Hypothalamus (tissue), 51 donors: ENCODE measurements at regions not wholly inside any gene's neighbourhood (a gene's known extent, or its start where the extent isn't known, plus 50 kb on each side); places are given as distances from the start of the nearest gene placed in this dataset.

Source experiments
- DNase-seq, 51 donors: peaks; one replicate each; lab custom pipeline; 2025; lab: John Stamatoyannopoulos, UW

DNA sequence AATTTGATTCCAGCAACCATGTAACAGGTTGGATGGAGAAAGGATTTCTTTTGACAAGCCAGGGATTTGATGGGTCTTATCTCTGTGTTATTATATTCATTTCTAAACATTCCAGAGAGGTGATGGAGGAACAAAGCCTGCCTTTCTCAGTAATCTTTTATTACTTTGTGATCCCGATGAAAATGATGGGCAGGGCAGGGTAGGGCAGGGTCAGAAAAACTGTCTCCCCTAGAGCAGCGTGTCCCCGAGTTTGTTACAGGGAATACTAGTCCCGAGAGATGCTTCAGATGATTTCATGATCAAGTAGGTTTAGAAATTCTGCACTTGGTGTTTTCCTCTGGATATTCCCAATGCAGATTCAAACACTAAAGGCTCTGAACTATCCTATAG is 111.8 kb upstream of the RGMA start:
- no peak for DNase-seq

DNA sequence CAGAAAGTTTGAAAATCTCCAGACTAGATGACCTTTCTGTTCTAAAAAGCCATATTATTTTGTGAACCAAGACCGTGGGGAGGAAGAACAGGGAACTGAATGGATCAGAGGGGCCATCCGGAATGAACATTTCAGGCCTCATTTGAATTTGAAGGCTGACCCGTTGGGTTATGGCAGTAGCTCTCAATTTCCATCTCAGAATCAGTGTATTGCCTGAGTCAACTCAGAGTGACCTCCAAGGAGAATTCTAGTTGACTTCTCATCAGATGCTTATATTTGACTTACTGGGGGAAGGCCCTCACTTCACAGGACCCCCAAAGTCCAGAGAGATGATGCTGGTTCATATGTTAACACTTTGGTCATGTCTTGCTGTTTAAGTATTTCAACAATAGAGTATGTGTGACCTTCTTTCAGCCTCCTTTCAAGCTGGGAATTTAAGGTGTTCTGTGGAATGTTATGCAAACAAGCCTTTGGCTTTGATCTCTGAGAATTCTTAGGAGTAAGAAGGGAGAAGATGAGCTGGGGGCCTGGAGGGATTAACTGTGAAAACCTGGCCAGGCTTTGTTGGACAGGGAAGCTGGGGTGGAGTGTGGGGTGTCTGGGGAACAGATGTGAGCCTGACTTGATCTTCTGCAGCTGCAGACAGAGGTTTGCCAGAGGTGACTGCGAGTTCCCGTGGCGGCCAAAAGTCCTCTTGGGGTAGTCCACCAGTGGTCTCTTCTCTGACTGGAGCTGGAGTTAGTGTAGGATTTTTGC is 111.2 kb upstream of the RGMA start:
- no peak for DNase-seq

DNA sequence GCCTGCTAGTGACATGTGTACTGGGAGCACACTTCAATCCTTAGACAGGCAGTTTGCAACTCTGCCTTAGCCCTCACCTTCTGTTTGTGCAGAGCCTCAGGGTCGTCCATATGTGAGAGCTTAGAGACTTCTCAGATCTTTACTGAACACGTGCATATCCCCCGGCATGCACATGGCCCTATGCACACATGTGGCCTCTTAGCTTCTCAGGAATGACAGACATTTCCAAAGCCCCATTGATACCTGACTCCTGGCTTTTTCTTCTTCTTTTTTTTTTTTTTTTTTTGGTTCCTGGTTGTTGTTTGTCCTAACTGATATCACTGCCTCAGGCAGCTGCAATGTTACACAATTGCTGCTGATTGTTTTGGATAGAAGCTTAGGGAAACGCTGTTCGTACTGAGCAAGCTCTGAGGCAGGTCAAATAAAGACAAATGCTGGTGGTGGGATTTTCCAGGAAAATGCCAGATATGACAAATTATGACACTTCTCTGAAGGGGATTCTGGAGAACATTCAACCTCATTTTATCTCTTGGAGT is 107.2 kb upstream of the RGMA start:
- DNase-seq: no peak

DNA sequence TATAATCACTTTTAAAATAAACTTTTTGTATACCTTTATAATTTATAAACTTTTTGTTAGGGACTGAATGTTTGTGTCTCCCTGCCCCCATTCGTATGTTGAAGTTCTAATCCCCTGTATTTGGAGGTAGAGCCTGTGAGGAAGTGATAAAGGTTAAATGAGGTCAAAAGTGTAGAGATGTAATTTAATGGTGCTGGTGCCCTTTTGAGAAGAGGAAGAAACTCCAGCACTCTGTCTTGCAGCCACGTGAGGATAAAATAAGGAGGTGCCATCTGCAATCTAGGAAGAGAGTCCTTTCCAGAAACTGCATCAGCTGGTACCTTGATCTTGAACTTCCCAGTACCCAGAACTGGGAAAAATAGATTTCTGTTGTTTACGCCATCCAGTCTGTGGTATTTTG is 106.1 kb upstream of the RGMA start:
- DNase-seq: no peak

DNA sequence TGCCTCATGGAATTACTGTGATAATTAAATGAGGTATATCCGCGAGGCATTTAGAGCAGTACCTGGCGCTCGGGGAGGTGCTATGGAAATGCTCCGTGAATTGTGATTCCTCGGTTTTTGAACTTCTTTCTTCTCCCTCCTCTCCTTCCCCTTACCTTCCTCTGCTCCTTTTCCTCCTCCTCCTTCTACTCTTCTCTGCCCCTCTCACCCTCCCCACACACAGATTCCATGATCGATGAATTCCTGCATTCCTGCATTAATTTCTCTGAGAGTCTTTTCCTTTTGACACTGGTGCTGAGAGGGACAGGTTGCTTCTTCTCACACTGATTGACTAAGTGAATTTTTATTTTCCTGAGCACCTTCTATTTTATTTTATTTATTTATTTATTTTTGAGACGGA is 101.2 kb upstream of the RGMA start:
- no peak for DNase-seq

DNA sequence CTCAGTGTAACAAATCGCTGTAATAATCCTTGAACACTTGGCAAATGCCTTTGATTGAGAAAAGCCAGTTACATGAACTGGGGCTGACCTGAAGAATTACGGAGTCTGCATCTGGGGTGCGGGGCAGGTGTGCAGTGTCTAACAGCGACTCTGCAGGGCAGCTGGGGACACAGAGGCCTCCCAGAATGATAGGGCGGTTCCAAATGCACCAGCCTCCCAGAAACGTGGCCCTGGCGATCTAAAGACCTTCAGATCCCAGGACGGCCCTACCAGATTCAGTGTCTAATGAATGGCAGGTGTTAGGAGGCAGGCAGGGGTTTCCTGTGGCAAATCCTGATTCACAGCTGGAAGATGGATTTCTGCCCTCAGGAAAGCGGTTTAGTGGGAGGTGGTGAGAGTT is 100.5 kb upstream of the RGMA start:
- no peak for DNase-seq

DNA sequence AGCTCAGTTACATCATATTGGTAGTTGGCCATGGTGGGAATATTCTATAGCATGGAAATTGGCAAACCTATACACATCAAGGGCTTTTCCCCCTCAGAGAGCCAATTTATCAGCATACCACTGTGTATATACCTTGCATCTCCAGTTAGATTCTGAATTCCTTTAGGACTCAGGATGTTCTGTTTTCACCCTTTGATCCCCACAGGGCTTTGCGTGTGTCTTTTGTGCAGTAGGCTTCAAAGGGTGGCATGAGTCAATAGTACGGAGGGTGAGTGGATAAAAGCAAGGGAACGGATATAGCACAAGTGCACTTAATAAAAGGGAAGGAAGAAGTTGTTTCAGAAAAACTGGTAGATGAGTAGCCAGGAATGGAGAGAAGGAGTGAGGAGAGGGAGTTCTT is 99.2 kb upstream of the RGMA start:
- no peak for DNase-seq

DNA sequence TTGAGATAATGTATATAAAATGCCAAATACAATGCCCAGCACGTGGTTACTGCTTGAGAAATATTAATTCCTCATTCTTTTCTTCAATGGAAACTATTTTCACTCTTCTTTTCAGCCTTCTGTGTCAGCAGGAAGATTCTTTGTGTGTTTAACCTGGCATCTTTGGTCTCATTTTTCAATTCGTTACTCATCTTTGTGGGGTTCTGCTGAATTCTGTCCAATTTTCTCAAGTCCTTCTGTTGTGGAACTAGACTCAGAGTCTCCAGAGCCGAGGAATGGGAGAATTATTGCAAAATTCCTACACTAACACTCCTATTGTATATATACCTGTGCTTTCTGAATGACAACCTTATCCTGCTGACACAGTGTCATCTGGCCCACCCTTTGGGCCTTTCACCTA is 96.8 kb upstream of the RGMA start:
- DNase-seq: no peak

DNA sequence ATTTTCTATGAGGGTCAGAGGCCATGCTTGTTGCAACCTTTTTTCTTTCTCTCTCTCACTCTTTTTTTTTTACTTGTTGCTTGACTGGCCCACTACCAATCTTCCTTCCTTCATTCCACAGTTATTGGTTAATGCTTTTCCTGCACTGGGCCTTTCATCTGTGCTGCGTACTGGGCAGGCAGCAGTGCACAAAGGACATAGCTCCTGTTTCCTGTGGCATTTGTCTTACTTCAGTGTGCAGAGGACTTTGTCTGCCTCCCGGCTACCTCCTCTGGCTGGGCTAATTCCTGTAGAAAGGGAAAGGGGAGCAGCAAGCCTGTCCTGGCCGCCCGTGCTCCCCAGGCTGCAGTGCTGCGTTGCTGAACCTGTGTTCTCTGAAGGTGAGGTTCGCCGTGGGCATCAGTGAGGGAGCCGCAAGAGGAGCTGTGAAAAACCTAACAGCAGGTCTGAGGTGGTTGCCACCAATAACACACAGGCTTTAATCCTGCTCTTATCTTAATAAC is 93.7 kb upstream of the RGMA start:
- no peak for DNase-seq

DNA sequence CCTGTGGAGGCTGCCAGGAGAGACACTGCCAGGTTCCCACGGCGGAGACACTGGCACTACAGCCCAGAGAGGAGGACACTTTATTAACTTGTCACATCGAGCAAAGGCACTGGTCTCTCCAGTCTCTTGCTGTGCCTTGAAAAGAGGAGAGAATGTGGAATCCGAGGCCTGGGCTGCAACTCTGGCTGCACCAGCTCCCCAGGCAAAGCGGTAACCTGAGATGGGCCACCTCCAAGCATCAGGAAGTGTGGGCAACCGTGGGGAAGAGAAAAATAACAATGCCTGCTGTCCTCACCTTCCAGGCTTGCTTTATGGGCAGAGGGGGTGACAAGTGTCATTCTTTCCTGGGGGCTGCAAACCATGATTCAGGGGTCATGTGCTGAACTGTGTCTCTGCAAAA is 91.6 kb upstream of the RGMA start:
- DNase-seq: no peak

DNA sequence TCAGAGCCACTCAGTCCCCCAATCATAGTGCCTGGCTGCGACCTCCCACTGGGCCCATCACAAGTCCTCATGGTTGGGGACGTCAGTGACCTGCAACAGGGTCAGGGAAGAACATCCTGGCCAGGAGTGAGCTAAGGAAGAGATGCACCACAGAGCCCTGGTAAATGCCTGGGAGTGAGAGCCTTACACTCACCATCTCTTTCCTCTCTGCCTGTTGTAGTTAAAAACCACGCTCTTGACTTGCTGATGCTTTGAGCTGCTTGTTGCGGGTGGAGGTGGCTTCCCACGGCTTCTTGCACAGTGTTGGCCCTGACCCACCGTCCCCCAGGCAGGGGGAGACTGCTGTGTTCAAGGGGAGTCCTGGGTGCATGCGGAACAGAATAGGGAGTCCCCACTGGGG is 91.1 kb upstream of the RGMA start:
- DNase-seq: no peak

DNA sequence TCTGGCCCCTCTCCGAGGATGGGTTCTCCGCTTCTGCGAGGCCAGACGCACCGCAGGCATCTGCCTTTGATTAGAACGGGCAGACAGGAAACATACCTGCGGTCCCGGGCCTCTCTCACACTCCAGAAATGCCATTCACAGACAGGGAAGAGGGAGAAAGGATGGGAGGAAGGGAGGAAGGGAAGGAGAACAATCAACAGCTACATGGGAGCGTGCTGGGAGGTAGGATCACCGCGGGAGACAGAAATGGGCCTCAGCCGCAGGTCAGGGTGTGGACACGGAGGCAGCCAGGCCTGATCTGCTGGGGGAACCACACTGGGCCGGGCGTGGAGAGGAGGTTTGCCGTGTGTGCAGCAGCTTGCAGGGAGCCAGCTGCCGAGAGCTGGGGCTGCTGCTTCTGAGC is 90.7 kb upstream of the RGMA start:
- no peak for DNase-seq

DNA sequence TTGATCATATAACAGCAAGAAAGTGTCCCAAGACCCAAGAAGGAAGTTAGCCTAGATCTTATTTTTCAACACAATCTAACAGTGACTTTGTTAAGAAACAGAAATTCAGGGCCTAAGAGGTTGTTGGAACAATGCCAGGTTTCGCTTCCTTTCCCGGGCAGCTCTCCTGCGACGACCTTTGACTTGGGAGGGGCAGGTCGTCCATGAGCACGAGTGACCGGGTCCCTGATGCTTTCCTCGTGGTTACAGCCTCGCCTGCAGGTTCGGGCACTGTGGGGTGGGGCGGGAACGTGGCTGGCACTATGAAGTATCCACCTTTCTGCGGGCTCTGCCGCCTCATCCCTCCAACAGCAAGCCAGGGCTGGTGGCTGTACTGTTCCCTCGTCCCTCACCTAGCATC is 90.1 kb upstream of the RGMA start:
- peak in 8 of 51 donors; percentile 1 to 8 (median 6) for DNase-seq

DNA sequence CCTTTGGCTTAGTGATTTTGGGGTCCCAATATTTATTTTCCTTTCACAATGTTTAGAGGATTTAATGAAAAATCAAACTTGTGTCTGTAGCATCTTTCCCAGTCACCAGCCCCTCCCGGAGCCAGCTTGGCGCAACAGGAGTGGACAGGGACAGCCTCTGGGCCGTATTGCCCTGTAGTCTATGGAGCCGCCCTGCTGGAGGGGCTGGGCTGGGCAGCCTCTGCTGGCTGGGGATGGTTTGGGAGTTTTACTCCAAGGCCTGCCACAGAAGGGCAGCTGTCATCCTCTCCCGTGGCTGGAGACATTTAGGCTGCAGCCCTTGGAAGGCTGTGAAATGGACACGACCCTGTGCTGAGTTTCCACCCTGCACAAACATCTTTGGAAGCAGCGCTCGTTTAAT is 89.4 kb upstream of the RGMA start:
- no peak for DNase-seq

DNA sequence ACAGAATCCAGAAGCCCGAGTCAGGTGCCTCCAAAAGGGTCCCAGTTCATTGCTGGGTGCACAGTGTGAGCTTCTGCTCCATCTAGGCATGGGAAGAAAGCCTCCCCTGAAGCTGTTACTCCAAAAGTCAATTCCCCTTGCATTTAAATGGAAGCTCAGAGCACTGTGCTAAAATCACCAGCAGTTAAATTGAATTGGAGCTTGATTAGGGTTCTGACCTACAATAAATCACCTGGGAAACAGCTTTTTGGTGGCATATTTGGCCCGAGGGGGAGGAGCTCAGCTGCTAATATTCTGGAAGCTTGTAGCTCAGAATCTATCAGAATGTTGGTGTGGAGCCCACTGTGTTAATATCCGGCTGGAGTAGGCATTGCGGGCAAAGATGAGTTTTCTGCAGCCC is 87.1 kb upstream of the RGMA start:
- DNase-seq: no peak

DNA sequence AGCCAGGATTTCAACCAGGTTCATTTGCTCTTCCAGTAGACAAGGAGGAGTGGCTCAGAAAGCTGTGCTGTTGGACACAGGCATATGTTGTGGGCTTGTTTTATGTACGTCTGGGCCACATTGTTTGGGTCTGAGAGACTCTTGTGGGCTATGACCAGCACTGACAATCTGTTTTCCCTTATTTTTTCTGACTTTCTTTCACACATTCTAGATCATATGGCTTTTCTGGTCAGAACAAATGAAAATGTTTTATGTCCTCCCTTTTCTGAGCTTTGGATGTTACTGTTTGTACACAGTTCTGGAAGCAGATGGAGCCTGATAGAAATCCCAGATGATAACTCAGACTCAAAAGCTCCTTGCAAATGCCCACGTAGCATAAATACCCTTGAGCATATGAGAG is 85.8 kb upstream of the RGMA start:
- DNase-seq: no peak

DNA sequence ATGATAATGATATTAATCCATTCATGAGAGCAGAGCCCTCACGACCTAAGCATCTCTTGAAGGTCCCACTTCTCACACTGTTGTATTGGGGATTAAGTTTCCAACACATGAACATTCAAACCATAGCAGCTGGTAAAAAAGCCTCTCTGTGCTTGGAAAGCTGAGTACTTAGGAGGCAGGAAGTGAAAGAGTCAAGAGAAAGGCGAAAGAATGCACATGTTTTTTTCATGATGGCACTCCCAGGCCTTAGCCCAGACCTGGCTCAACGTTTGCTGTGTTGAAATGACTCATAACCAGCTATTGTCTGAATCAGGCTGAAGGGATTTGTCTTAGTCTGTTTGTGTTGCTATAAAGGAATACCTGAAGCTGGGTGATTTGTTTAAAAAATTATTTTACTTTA is 84.4 kb upstream of the RGMA start:
- DNase-seq: no peak

DNA sequence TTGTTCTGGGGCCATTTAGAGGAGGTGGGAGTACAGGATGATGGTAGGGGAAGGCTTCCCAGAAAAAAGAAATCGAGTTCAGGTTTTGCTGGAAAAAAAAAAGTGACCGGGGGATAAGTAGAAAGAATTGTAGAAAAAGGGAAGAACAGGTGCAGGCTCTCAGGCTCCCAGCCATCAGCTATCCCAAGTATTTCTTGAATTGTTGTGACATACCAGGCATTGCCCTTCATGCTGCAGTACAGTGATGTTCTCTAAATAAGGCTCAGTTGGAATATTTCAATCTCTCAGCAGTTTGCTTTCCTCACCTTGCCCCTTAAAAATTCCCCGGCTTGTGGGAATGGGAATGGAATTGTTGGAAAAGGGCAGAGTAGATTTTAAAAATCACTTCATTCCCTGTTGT is 82.5 kb upstream of the RGMA start:
- DNase-seq: no peak

DNA sequence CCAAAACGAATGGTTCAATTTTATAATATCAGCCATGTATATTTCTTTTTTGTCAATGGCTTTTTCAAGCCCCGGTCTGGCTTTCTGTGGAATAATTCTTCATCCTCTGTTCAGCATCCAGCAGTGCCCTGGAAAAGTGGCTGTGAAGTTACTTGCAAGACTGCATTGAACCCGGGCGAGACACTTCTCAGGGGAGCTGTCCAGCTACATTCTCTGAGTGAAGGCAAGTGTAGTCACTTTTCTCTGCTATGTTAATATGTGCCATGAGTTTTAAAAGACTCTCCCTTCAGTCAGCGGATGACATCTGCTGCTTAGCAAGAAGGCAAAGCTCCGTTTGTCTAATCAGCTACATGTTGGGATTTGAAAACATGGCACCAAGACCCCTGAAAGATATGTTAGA is 81.3 kb upstream of the RGMA start:
- DNase-seq: no peak

DNA sequence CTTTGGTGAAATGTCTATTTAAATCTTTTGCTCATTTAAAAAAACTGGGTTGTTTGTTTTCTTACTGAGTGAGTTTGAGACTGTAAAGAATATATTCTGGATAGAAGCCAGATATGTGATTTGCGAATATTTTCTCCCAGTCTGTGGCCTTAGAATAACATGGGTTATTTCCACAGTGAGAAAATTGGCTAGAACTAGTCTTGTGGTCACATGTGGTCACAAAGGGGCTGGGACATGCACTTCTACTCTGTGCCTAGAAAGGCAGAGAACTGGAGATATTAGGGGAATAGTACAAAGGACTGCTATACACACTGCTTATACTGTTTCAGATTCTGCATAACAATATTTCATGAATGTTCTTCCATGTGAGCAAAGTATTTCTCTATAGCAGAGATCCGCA is 79.9 kb upstream of the RGMA start:
- no peak for DNase-seq

DNA sequence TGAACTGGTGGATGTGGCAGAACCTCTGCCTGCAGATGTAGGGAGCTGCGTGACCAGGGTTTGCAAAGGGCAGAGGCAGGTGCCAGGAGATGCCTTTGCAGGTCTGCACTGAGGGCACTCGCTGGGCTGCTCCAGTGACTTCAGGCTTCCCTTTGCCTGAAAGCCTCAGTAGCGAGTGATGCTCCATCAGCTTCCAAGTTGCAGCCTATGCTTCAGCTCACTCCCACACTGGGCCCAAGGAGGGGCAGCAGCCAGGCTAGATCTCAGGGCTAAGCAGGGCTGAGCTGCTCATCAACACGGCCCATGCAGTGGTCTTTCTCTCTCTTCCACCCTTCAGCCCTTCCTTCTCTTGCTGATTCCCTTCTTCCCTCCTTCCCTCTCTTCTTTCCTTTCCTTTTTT is 78.3 kb upstream of the RGMA start:
- DNase-seq: no peak

DNA sequence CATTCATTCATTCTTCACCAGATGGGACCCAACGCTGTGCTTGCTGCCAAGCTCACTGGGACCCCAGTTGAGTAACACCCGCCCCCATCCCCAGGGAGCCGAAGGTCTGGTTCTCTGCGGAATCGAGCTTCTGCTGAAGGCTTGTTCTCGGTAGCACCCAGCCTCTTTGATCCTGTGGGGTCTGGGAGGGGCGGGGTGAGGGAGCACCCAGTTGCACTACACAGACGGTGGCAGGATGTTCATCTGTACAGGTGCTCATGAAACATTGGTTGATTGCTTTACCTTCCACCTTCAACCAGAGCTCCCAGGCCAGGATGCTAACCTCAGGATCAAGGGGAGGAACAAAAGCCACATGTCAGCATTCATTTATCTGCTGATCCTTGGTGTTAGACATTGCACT is 77.7 kb upstream of the RGMA start:
- DNase-seq: no peak
